ENCODE measurements at regions not wholly inside any gene's neighbourhood (a gene's known extent, or its start where the extent isn't known, plus 50 kb on each side); places are given as distances from the start of the nearest gene placed in this dataset.

DNA sequence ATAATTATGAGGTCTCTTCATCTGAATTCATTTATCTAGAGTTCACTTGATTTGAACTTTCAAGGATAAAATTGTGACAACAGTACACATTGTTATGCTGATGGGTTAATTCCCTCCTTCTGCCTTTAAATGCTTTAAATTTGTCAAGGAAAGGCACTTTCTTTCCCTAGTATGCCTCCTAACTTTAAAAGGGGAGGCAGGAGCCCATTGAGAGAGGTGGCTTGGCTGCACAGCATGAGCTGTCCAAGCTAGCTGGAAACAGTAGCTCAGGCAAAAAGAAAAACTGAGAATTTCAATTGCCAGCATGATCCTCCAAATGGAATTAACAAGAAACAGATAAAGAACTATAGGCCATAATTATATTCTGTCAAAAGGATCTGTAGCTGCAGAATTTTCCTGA is 243.3 kb upstream of the GRIK2 start:
- TF ChIP-seq, protein P1, sequence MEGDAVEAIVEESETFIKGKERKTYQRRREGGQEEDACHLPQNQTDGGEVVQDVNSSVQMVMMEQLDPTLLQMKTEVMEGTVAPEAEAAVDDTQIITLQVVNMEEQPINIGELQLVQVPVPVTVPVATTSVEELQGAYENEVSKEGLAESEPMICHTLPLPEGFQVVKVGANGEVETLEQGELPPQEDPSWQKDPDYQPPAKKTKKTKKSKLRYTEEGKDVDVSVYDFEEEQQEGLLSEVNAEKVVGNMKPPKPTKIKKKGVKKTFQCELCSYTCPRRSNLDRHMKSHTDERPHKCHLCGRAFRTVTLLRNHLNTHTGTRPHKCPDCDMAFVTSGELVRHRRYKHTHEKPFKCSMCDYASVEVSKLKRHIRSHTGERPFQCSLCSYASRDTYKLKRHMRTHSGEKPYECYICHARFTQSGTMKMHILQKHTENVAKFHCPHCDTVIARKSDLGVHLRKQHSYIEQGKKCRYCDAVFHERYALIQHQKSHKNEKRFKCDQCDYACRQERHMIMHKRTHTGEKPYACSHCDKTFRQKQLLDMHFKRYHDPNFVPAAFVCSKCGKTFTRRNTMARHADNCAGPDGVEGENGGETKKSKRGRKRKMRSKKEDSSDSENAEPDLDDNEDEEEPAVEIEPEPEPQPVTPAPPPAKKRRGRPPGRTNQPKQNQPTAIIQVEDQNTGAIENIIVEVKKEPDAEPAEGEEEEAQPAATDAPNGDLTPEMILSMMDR (IDR thresholded peaks at IDR 0.05 in 4 of 5, conservative IDR thresholded peaks at IDR 0.05 in 1 of 5): no peak
- TF ChIP-seq POLR2A (IDR thresholded peaks at IDR 0.05): no peak

Measured in gastrocnemius medialis (tissue), 4 donors.